ENCODE measurements at regions not wholly inside any gene's neighbourhood (a gene's known extent, or its start where the extent isn't known, plus 50 kb on each side); places are given as distances from the start of the nearest gene placed in this dataset.

GRCh38 chr9:95820074-95820473 lies 55.4 kb upstream of the ERCC6L2 start:
- TF ChIP-seq CTCF (conservative IDR thresholded peaks at IDR 0.05) (no peak), ZFX (IDR thresholded peaks at IDR 0.05) (no peak)

Measured in C4-2B (cell line).